ENCODE measurements at regions not wholly inside any gene's neighbourhood (a gene's known extent, or its start where the extent isn't known, plus 50 kb on each side); places are given as distances from the start of the nearest gene placed in this dataset.
"Not testable (repeated sequence)": the region's sequence is repeated elsewhere in the genome, so short reads cannot be mapped to it uniquely, and the experiment has no call there.

DNA sequence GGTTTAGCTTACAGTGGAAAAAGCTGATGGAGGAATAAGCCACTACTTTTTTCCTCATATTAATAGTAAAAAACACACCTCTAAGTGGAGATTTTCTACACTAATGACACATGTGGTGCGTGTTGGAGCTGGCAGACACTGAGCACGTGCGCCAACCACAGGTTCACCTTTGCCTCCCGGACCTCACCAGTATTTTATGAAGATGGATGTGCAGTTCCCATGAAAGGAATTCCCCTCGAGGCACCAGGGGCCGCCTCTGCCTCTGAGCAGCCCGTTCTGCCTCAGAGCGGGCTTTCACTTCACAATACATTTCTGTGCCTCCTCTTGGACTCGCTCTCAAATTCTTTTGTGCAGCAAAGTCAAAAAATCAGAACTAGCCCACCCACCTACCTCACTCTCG, 477.5 kb upstream of the ADARB2 start:
- peak; percentile 81 for DNase-seq

GRCh38 chr10:2214092-2214491, 476.8 kb upstream of the ADARB2 start:
- DNase-seq: no peak

GRCh38 chr10:2212244-2212834, 475.0 kb upstream of the ADARB2 start:
- no peak for DNase-seq

DNA sequence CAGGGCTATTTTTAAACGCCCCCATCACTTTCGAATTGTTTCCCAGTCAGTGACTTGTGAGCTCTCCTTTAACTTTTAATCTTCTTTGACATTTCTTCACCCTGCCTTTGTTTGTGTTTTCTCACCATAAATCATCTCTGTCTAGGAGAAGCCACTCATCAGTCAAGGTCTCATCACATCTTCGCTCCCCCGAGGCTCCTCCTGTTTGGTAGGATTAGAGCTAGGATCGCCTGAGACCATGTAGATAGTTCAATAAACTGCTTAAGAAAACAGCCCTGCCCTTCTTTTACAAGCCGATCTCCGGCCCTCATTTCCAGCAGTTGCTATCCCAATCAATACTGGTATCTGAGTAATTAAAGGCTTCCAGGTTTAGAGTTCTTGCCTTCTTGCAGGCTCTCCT, 472.8 kb upstream of the ADARB2 start:
- DNase-seq: no peak

GRCh38 chr10:2208106-2208505, 470.8 kb upstream of the ADARB2 start:
- DNase-seq: no peak

- no peak for DNase-seq
Measured at GRCh38 chr10:2207246-2207922, 470.1 kb upstream of the ADARB2 start.

DNA sequence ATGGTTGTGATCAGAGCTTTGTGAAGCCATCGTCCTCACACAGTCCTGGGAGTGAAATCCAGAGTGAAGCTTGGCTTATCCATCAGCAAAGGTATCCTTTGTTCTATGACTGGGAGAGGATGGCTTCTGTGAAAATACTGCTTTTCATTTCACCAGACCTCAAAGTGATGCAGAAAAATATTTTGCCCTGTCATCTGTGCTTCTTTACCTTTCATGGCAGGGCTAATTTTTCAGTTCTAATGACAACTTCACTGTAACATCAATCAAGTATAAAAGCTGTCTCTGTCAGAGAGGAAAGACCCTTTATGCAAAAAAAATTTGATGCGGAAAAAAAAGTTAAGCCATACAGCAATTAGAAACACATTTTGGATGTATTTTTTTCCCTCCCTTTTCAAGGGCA, 468.1 kb upstream of the ADARB2 start:
- no peak for DNase-seq

DNA sequence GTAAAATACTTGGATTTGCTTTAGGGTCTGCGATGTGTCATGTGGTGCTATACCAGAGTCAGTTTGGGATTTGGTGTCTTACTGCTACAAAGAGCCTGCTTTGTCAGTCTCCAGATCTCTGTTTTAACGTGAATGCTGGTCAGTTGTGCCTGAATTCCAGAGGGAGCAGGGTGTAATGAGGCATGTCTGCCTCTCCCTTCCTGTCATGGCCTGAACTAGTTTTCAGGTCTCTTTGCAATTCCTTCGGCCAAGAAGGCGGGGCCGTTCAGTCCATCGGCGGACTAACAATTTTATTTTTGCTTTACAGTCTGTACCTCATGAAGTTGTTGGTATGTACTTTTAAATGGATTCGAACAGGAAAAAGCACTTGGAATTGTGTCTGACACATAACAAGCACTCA, 465.1 kb upstream of the ADARB2 start:
- peak; percentile 87 for DNase-seq

- no peak for DNase-seq
Measured at GRCh38 chr10:2201534-2202099, 464.3 kb upstream of the ADARB2 start.

GRCh38 chr10:2197663-2198062, 460.3 kb upstream of the ADARB2 start:
- DNase-seq: no peak

- DNase-seq: no peak
Measured at GRCh38 chr10:2196272-2196671, 458.9 kb upstream of the ADARB2 start.

DNA sequence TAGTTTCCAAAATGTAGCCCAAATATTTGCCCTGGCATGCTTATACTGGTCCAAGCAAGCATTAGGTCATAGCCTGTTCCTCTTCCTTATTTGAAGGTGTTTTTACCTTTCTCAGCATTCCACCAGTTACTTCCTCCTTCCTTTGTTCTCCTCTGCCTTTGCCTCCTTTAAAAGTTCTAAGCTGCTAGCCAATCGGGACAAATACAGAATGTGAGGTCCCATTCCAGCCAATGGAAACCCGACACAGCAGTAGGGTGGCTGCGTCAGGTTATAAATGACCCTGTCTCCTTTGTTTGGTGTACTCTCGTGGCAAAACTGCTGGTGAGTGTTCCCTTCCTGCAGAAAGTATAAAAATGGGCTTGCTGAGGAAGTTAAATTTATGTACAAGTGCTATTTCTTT, 452.0 kb upstream of the ADARB2 start:
- DNase-seq: not testable (repeated sequence)

- no peak for DNase-seq
Measured at GRCh38 chr10:2188371-2188770, 451.0 kb upstream of the ADARB2 start.

DNA sequence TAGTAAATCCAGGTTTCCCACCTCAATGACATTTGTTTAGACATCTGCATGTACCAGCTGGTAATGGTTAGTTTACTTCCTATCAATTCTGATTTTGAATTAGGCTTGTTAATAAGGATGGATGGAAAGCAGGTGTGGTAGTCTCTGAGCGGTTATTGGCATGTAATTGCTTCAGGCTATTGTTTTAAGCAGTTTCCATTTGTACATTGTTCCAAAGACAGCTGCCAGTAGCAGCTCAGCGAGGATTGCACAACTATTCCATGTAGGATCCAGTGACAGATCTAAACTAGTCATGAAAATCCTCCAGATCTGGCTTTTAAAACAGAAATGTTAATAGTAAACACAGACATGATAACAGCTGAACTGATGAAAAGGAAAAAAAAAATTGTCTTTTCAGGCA, 436.0 kb upstream of the ADARB2 start:
- DNase-seq: no peak

GRCh38 chr10:2165771-2166460, 428.6 kb upstream of the ADARB2 start:
- no peak for DNase-seq

DNA sequence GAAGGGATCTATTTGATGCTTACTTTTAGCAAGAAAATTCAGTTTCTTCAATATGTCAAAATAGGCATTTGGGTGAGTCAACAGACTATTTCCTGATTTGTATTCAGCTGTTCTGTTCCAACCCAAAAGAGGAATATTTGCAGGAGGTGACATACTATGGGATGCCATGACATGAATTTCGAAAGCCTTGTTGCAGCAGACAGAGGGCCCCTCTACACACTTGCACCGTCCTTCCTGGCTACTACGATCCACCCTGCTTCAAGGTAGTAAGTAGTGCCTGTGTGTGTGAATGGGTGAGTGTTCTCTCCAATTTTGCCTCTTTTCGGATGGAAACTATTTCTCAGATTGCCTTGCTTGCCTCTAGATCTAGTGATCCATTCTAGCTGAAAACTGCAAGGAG, 413.0 kb upstream of the ADARB2 start:
- DNase-seq: no peak

DNA sequence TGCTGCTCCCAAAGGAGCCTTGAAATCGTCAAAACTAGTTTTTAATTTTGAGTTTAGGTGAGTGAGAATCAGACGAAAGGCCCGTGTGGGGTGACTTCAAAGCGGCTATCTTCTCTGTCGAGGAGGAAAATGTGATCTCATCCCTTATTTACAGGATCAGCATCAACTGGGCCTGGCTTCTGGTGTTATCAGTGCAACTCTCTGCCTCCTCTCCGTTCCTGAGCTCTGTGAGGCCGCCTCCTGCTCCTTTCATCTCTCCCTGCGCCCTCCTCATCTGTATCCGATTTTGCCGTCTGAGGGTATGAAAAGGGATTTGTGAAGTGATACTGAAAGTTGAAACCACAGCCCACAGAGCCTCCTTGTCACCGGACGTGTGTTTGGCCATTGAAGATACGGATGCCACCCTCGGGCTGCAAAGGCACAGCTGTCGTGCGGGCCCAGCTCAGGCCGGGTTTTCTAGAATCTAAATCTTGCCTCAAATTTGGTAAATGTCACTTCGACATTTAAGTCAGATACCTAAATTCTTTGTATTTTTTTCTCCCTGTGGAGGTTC, 408.7 kb upstream of the ADARB2 start:
- DNase-seq: no peak

DNA sequence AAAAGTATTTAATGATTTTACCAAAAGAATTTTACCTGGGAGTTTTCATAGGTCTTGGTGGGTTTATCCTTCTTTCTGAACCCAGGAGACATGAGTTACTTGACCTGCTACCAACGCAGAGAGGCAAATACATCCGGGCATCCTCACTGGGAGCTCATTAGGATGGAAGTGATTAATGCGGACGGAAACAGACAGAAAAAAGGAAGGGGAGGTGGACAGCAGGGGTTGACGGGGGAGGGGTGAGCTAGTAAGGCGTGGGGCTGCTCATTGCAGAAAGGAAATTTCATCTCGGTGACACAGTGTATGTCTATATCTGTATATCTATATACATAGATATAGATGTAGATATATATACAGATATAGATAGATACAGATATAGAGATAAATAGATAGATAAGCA, 408.2 kb upstream of the ADARB2 start:
- DNase-seq: no peak

DNA sequence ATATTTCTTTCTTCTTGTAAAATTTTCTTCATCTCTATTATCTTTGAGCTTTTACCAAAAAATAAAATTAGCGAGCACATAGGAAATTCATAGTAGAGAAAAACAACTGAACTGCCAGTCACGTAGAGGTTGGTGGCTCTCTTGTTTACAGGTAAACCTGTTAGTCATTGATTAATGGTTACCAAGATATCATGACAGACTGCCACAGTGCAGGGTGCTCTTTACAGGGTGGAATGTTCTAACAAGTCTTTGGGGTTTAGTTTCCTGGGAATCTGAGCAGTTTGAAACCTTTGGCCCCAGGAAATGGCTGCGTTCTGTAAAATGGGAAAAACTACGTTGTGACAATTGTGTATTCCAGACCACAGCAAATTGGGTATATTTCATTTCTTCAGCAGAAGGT, 407.3 kb upstream of the ADARB2 start:
- no peak for DNase-seq

- no peak for DNase-seq
Measured at GRCh38 chr10:2143213-2143835, 406.0 kb upstream of the ADARB2 start.

- DNase-seq: no peak
Measured at GRCh38 chr10:2139746-2140145, 402.4 kb upstream of the ADARB2 start.

DNA sequence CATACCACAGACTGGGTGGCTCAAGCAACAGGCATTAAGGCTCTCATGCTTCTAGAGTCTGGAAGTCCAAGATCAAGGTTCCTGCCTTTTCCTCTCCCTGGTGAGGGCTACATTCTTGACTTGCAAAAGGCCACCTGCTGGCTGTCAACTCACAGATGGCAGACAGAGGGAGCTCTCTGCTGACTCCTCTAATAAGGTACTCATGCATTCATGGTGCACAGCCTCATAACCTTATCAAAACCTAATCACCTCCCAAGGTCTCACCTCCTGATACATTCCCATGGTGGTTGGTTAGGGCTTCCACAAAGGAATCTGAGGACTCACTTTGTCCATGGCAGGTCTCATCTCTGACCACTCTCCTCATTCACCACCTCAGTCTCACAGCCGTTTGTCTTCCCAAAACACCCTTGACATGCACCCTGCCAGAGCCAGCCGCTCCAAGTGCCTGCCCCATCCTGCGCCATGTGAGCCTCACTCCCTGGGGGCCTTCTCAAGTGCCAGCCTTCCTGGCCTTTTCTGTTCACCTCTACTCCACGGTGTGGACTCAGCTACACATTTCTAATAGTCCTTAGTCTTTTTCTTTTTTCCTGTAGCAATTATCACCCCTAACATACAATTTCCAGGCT, 400.3 kb upstream of the ADARB2 start:
- DNase-seq: peak; percentile 65

Measured in islet precursor cell (in vitro differentiated cells).